NCI-H510A treated with DMSO at 0.1 percent for 48 hours (cell line): ENCODE measurements at regions not wholly inside any gene's neighbourhood (a gene's known extent, or its start where the extent isn't known, plus 50 kb on each side); places are given as distances from the start of the nearest gene placed in this dataset.
"Not testable (repeated sequence)": the region's sequence is repeated elsewhere in the genome, so short reads cannot be mapped to it uniquely, and the experiment has no call there.

ENCODE experiments used
- DNase-seq: peaks from one replicate; lab custom pipeline; 2025; lab: John Stamatoyannopoulos, UW

DNA sequence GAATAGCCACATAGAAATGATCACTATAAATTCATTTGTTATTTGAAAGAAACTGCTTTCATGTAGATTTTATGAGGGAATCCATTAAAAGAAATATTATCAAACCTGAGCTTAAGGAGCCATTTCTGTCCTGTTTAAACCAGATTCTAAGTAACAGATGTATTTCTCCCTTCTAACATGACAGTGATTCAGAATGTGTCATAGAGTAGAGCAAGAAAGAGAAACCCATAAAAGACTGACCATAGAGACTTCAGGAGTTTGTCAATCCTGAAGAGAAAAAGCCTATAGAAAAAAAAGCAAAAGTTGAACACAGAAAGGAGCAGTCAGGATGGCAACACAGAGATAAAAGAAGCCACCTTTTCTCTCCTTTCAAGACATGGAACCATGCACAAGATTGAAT, 390.6 kb downstream of the PRIM2 start:
- DNase-seq: not testable (repeated sequence)

DNA sequence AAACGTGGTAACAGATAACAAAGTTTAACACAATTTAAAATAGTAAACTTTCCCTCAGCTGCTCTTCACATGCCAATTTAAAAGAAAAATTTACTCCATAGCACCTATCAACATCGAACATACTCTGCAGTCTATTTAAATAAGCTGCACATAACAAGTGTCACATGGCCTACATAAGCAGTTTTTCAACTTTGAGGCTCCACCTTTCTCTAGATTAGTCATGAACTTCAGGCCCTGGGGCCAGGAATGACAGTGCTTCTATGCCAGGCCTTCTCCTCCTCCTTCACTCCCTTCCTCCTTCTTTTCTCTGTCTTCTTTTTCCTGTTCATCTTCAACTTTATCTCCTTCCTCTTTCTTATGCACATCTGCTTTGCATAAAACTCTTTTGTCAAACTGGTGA, 405.1 kb downstream of the PRIM2 start:
- DNase-seq: peak; percentile 11

DNA sequence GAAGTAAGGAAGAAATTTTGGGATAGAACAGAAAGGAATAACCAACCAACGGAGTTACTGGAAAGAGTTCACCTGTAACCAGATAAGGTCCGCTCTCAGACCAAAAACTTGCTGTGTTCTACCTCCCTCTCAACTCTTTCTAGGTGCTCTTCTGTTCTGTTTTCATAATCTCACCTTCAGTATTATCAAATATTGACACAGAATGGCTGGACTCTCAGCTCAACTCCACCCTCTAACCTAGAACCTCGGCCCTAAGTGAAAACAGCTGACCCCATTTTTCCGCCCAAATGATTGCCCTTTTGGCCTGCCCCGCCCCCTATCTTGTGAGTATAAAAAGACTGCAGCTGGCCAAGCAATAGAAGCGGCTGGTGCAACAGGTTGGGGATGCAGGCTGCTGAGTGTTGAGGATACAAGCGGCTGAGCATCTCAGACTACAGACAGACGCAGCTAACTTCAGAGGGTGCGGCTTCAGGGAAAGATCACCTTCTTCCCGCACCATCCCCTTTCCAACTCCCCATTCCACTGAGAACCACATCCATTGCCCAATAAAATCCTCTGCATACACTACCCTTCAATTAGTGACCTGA, 406.5 kb downstream of the PRIM2 start:
- not testable (repeated sequence) for DNase-seq

DNA sequence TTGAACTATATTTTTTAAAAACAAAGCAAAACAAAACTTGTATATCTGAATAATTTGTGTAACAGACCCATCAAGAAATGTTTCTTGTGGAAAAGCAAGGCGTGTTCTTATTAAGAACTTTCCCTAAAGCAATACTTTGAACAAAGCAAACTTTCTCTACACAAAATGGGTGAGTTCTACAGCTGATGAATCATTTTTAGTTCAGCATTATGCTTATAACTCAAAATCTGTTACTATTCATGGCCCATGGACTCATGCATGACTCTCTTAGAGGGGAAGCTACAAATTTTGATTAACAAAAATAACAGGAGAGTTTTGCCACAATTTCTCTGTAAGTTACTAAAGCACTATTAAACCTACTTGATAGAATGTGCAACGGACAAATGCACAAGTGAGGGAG, 412.0 kb downstream of the PRIM2 start:
- DNase-seq: not testable (repeated sequence)

DNA sequence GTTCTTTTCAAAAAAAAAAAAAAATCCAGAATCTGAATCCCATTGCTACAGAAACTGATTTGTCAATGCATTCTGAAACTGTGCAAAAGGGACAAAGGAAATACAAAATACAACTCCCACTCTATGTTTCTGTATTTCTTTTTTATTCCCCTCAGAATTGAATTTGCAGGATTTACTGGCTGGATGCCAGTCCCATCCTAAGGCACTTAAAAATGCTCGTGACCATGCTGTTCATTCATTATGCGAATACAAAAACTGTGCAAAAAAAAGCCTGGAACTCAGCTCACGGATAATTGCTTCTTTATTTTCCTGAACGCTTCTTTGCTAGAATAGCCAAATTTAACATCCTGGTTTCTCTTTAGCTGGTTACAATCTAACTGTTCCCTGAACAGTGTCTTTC, 413.3 kb downstream of the PRIM2 start:
- peak; percentile 14 for DNase-seq

DNA sequence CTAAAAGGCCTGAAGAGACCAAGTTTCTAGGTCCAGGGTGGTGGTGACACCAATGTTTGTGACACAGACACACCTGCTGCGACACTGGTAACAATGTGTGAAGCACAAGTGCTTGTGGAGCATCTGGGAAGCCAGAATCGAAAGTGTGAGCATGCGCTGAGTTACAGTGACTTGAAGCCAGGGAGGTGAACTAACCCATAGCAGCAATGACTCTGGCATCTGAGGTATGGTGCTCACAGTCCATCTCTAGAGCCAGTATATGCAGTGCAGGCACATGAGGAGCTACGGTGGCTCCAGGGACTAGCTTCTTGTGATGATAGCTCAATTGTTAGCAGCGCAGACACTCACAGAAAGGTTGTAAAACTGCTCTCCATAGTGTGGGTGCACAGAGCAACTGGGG, 430.3 kb downstream of the PRIM2 start:
- not testable (repeated sequence) for DNase-seq

DNA sequence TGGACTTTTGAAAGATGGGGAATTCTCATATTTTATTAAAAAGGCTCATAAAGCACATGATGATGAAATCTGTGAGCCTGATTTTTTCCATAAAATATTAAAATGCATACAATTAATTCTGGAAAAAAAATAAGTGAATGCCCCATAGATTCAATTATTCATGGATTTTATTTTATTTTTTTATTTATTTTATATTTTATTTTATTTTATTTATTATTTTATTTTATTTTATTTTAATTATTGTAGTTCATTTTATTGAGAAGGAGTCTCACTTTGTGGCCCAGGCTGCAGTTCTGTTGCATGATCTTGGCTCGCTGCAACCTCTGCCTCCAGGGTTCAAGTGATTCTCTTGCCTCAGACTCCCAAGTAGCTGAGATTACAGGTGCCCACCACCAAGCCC, 442.4 kb downstream of the PRIM2 start:
- DNase-seq: not testable (repeated sequence)

DNA sequence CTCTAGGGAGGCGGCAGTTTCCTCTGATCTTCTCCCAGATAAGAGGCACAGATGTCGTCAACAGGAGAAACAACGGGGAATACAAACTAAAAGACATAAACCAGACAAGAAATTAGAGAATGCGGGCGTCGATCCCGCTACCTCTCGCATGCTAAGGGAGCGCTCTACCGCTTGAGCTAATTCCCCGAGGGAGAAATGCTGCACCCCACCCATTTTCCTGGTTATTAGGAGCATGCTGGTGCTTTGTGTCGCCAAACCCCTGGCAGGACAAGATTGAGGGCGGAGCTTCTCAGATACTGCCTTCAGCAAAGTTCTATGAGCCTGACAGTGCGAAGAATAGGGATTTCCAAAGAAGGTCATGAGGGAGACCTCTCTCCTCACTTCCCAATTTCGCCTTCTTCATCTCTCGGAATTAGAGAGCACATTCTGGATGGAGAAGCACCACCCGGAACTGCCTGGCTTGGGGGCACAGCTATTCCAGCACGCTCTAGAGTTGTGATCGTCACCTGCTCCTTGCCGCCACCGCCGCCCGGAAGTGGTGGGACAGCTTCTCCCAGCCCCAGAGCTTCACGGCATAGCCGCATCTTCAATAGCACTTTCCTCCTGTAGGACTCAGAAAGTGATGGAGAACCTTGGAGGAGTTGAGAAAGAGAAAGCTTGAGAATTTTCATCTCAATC, 475.4 kb downstream of the PRIM2 start:
- DNase-seq: not testable (repeated sequence)

DNA sequence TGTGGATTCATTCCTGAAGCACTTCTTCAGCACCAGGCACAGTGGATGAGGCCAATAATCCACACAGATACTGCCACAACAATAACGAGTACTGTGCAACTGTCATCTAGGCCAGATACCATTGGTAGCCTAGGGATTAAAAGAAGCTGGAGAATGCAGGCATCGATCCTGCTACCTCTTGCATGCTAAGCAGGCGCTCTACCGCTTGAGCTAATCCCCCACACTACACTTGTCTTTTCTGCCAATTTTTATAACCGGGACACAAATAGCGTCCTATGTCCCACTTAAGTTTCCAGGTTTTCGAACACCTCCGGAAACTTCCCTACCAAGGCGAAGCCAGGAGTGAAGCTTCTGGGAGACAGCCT, 475.9 kb downstream of the PRIM2 start:
- not testable (repeated sequence) for DNase-seq

DNA sequence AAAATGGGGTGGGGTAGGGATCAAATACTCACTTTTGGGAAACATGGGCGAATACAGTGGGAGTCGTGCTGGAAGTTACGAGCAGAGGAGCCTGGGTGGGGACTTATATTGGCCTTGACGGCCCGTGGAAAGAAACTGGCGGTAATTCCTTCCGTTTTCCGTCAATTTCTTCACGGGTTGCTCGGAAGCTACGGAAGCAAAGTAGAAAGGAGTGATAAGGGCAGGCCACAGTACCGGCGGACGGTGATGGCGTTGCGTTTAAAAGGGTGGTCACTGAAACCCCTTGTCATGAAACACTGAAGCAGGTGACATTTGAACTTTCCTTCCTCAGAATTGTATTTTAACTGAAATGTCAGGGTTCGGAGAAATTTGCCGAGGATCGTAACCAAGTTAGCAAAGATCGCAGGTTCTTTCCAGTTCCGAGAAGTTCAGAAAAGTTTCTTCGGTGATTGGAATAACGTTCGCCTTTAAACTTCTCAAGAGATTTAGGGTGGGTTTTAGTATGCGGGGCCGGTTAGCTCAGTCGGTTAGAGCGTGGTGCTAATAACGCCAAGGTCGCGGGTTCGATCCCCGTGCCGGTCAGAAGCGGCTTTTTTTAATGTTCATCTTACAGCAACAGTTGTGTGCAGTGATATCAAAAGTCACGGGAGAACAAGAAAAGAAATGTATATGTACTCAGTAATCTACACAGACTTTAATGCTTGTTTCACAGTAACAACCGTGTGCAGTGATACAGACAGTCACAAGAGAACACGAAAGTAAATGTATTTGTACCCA, 482.5 kb downstream of the PRIM2 start:
- DNase-seq: not testable (repeated sequence)

DNA sequence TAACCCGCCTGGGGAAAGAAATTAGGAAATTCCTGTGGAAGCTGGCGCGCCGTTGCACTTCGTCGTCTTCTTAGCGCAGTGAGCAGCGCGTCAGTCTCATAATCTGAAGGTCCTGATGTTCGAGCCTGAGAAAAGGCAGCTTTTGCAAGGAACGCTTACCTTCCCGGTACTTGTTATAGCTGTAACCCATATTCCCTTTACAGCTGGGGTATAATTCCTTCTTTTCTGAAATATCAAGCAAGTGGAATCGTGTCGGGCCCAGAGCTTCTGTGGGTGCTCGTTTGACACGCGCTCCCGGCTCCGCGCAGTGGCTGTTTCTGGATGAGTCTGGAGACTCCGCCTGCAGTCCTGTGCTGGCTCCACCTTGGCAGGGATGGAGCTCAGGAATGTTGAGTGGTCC, 491.2 kb downstream of the PRIM2 start:
- not testable (repeated sequence) for DNase-seq

DNA sequence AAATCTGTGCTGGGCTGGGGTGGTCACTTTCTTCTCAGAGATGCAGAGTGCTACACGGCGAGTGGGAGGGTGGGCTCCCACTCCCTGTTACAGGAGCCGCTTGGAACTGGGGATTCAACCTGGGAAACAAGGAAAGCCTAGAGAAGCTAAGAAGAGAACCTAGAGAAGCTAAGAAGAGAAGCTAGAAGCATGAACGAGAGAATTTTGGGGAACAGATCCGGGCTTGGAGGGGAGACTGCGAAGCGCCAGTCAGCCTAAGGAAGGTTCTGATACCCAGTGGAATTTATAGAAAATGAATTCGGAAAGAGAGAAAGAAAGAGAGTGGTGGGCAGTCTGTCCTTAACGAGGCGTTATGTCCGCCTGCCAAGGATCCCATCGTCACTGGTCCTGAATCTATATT, 492.0 kb downstream of the PRIM2 start:
- DNase-seq: not testable (repeated sequence)

DNA sequence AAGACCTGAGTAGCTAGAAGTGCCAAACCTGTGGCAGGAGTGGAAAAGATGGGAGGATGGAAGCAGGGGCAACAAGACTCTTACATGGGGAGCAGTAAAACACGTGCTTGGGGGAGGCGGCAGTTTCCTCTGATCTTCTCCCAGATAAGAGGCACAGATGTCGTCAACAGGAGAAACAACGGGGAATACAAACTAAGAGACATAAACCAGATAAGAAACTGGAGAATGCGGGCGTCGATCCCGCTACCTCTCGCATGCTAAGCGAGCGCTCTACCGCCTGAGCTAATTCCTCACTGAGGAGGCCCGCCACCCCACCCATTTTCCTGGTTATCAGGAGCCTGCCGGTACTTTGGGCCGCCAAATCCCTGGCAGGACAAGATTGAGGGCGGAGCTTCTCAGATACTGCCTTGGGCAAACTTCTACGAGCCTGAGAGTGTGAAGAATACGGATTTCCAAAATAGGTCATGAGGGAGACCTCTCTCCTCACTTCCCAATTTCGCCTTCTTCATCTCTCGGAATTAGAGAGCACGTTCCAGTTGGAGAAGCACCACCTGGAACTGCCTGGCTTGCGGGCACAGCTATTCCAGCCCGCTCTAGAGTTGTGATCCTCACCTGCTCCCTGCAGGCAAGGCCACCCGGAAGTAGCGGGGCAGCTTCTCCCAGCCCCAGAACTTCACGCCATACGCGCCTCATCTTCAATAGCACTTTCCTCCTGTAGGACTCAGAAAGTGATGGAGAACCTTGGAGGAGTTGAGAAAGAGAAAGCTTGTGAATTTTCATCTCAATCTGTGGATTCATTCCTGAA, 496.0 kb downstream of the PRIM2 start:
- not testable (repeated sequence) for DNase-seq

DNA sequence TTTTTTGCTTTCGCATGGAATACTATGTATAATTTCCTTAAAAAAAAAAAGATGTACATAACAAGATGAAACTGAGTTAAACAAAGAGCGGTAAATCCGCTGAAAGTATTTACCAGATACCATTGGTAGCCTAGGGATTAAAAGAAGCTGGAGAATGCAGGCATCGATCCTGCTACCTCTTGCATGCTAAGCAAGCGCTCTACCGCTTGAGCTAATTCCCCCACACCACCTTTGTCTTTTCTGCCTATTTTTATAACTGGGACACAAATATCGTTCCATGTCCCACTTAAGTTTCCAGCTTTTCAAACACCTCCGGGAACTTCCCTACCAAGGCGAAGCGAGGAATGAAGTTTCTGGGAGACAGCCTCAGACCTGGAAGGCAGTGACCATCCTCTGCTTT, 498.4 kb downstream of the PRIM2 start:
- not testable (repeated sequence) for DNase-seq

DNA sequence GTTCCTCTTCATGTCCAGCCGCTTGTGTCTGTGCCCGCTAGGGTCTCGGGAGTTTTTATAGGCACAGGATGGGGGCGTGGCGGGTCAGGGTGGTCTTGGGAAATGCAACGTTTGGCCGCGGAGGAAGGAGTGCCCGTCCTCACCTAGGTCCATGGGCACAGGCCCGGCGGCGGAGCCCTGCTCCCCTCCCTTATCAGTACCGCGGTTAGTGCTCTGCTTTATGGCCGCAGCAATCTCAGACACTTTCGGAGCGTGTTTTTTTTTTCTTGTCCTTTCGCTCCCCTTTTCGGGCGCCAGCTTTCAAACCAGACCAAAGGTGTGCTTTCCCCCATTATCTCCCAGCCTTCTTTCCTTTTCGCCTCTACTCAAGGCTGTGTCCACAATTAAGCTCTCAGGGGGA, 503.9 kb downstream of the PRIM2 start:
- DNase-seq: not testable (repeated sequence)

DNA sequence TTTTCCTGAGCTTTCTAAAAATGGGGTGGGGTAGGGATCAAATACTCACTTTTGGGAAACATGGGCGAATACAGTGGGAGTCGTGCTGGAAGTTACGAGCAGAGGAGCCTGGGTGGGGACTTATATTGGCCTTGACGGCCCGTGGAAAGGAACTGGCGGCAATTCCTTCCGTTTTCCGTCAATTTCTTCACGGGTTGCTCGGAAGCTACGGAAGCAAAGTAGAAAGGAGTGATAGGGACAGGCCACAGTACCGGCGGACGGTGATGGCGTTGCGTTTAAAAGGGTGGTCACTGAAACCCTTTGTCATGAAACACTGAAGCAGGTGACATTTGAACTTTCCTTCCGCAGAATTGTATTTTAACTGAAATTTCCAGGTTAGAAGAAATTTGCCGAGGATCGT, 505.0 kb downstream of the PRIM2 start:
- DNase-seq: not testable (repeated sequence)

DNA sequence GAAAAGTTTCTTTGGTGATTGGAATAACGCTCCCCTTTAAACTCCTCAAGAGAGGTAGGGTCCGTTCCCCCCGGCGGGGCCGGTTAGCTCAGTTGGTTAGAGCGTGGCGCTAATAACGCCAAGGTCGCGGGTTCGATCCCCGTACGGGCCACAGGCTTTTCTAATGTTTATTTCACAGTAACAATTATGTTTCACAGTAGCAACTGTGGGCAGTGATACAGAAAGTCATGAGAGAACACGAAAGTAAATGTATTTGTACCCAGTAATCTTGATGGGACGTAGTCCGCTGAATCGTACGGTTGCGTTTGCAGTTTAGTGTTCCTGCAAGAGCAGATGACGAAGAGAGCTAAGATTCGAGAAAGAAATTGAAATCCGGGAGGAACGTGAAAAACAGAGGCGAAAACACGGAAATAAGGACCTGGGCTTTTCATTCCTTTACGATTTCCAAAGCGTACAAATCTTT, 505.5 kb downstream of the PRIM2 start:
- DNase-seq: no peak

DNA sequence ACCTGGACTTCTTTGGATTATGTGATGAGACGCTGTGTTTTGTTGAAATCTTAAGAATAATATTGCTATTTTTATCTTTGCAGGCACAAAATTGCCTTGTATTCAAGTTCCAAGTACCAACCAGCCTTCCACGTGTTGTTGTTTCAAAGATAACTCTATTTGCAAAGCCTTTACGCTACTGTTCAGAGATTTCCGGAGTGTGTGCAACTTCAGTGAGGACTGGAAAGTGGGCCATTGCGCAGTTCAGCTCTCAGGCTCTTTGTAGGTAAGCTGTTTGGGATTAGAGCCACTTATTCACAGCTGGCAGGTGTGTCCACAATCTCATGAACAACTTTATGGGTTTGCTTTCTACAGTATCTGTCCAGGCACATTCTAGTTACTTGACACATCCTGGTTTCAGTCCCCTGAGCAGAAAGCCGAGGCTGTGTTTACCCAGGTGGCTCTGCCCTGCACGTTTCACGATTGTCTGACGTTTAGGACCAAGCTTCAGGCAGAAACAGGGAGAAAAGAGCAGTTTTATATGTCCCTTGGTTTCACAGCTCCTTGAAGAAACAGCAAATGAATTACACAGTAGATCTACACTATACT, 520.3 kb downstream of the PRIM2 start:
- DNase-seq: peak; percentile 99

DNA sequence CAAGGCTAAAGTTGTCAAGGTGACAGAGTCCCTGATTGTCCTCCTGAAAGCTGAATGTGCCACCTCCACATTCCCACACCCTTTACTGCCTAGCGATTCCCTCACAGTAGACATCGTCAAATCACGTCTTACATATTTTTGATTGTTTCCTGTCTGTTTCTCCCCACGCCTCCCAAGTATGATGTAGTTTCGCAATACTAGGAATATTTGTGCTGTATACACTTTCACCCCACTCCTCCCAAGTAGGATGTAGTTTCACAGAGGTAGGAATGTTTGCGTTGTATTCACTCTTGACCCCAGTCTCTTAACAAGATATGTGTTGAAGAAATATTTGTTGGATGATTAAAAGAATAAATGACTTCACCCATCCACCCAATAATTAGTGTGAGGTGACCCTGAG, 524.1 kb downstream of the PRIM2 start:
- DNase-seq: not testable (repeated sequence)

DNA sequence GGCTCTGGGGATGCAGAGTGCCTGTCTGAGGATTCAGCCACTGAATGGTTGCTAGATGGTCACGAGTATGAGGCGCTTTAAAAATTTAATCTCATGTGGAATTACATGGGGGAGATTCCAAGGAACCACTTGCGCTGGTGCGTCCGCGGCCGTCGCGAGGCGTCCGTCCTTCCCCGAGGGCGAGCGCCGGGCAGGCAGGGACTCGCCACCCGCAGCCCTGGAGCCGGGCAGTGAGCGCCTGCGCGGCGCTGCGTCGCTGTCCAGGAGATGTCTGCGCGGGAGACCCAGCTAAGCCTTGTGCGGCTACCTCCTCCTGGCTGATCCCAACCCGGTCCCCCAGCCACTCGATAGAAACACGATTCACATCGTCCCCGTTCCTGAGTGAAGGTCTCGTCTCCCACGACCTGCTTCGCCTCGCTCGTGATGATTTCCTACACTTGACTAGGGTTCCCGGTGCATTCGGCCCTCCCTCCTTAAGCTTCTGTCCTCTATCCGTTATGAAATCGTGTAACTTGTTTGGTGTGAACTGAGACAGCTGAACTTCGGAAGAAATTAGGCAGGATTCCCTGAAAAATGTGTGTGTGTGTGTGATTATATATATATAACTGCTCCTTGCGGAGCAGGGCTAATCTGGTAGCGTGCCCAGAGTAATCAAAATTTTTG, 536.4 kb downstream of the PRIM2 start:
- DNase-seq: not testable (repeated sequence)
